ENCODE measurements at regions not wholly inside any gene's neighbourhood (a gene's known extent, or its start where the extent isn't known, plus 50 kb on each side); places are given as distances from the start of the nearest gene placed in this dataset.

DNA sequence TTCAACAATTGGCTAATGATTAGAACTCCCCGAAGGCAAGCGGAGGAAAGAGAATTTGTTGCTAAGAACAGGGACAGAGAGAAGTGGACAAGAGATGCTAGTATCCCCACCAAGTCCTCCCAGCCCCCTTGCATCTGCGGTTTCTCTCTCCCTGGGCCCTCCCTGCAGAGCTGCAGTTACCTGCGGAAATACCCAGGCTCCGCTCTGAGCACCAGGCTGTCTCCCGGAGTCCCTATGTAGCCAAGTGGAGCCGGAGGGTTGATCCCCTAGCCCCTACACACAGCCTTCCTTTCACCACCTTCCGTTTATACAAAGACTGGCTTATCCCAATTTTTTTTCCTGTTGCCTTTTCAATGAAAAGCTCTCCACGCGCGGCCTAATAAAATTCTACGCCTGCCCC, 834.4 kb downstream of the KCNJ2 start:
- TF ChIP-seq POLR2A (IDR thresholded peaks at IDR 0.05; ENCODE audit: low read depth, low read length) (no peak), POLR2AphosphoS5 (IDR thresholded peaks at IDR 0.05; ENCODE audit: low read depth, low read length) (no peak), TAF1 (IDR thresholded peaks at IDR 0.05; ENCODE audit: low read depth, low read length) (no peak), PAX5 (IDR thresholded peaks at IDR 0.05; ENCODE audit: insufficient read depth, low read length, severe bottlenecking) (no peak)
